Glutamatergic neuron (in vitro differentiated cells): ENCODE measurements at regions not wholly inside any gene's neighbourhood (a gene's known extent, or its start where the extent isn't known, plus 50 kb on each side); places are given as distances from the start of the nearest gene placed in this dataset.

Experiments
- DNase-seq: peaks from one replicate; pipeline ENCODE4 v3.0.0; 2022
- H3K27ac Mint-ChIP-seq: one replicate; pipeline ENCODE4 v1.8.0; 2020; ENCODE audit warnings: mild to moderate bottlenecking, mixed read lengths, inconsistent platforms; ENCODE audit not compliant: unreplicated experiment
- H3K27me3 Mint-ChIP-seq: one replicate; pipeline ENCODE4 v1.8.0; 2020; ENCODE audit warnings: mild to moderate bottlenecking, moderate library complexity, mixed read lengths, inconsistent platforms; ENCODE audit not compliant: unreplicated experiment
- H3K36me3 Mint-ChIP-seq: one replicate; pipeline ENCODE4 v1.8.0; 2020; ENCODE audit warnings: mild to moderate bottlenecking, mixed read lengths, inconsistent platforms; ENCODE audit not compliant: unreplicated experiment
- H3K4me1 Mint-ChIP-seq: one replicate; pipeline ENCODE4 v1.8.0; 2020; ENCODE audit warnings: mild to moderate bottlenecking, low read depth, mixed read lengths, inconsistent platforms; ENCODE audit not compliant: unreplicated experiment
- H3K4me3 Mint-ChIP-seq: one replicate; pipeline ENCODE4 v1.8.0; 2020; ENCODE audit warnings: mild to moderate bottlenecking, mixed read lengths, inconsistent platforms; ENCODE audit not compliant: unreplicated experiment
- H3K9me3 Mint-ChIP-seq: one replicate; pipeline ENCODE4 v1.8.0; 2020; ENCODE audit warnings: mild to moderate bottlenecking, moderate library complexity, mixed read lengths, inconsistent platforms; ENCODE audit not compliant: unreplicated experiment
- CTCF ChIP-seq: fragments of 200-600 bp; sonication (generic); IDR thresholded peaks from one replicate; pipeline ENCODE4 v1.5.0; 2021; ENCODE audit not compliant: partially characterized antibody, unreplicated experiment

- H3K4me1 Mint-ChIP-seq = peaks cover 3% of the 10 kb centered on the region
- no peak overlapping the region for H3K27ac Mint-ChIP-seq
- H3K4me3 Mint-ChIP-seq = no peak overlapping the region
- TF ChIP-seq CTCF = no peak
- H3K27me3 Mint-ChIP-seq = peaks cover 2% of the 10 kb centered on the region
- H3K9me3 Mint-ChIP-seq = no peaks in the 10 kb centered on the region
- peaks cover 6% of the 10 kb centered on the region for H3K36me3 Mint-ChIP-seq
- no peak for DNase-seq
These were observed 83.5 kb upstream of the INTU start for GRCh38 chr4:127548990-127549925.

DNA sequence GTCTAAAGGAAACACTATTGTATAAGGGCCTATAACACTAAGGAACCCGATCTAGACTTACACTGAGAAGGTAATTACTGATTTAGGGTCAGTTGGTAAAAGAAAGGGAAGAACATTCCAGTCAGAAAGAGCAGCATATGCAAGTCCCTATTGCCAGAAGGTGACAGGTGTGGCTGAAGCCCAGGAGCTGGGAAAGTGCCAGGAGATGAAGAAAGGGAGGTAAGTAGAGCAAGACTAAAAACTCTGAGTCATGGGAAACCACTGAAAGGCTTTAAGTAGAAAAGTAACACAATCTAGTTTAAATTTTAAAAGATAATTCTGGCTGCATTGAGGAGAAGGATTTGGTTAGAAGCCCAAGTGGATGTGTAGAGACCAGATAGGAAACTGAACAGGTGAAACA, 77.7 kb upstream of the INTU start:
- Mint-ChIP-seq H3K9me3 (no peaks in the 10 kb centered on the region), H3K4me1 (no peaks in the 10 kb centered on the region), H3K36me3 (peaks cover 6% of the 10 kb centered on the region), H3K27ac (no peak overlapping the region), H3K27me3 (no peaks in the 10 kb centered on the region), H3K4me3 (no peak overlapping the region)
- no peak for TF ChIP-seq CTCF
- no peak for DNase-seq

DNA sequence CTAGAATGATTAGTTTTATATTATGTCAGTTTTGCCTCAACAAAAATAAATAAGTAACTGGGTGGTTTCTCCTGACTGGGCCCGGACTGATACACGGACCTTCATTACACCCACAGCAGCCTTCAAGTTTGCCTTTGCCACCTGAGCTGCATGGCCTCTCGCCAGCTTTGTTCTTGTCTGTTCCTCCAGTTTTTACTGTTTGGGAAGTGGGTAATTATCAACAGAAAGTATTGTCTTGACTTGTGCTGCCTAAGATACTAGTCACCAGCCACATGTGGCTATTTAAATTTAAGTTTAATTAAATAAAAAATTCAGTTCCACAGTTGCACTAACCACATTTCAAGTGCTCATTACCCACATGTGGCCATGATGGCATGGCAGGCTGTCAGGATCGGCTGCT, 74.7 kb upstream of the INTU start:
- Mint-ChIP-seq H3K36me3 (no peaks in the 10 kb centered on the region), H3K9me3 (peaks cover 3% of the 10 kb centered on the region), H3K4me3 (no peak overlapping the region), H3K27ac (no peak overlapping the region), H3K4me1 (no peaks in the 10 kb centered on the region), H3K27me3 (no peaks in the 10 kb centered on the region)
- no peak for DNase-seq
- TF ChIP-seq CTCF = no peak

DNA sequence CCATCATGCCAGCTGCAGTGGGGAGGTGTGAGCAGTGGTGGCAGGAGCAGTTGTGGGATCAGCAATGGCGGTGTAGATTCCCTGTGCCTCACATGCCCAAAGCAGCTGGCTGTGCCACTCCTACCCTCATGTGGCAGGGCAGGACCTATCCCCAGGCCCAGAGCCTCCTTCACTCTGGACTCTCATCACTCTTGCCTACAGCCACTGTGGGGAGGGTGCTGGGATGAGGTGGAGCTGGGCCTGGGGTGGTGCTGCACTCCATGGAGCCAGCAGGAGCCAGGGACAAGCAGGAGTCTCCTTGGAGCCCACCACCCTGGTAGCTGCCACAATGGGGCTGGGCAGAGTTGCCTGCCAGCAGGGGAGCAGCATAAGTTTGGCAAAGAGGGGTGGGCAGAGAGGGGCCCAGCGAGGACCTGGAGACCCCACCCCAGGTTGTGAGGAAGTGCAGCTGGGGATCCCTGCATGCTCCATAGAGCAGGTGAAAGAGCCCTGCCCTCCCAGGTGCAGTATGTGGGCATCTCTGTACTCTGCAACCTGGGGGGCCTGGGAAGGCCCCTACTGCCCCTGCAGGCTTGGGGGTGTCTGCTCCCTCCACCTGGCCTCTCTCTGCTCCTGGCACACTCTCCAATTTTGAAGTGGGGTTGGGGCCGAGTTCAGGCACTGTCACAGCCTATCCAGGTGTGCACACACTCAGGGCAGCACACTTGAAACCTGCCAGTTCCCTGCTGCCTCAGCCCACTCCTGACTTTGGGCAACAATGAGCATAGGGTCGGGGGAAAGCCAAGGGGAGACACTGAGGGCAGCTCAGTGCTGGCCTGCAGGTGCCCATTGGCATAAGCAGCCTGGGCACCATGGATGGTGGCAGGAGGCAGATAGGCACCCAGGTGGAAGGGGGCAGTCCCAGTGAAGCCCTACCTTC, 74.0 kb upstream of the INTU start:
- no peaks in the 10 kb centered on the region for H3K36me3 Mint-ChIP-seq
- no peaks in the 10 kb centered on the region for H3K27me3 Mint-ChIP-seq
- peaks cover 3% of the 10 kb centered on the region for H3K9me3 Mint-ChIP-seq
- TF ChIP-seq CTCF = no peak
- H3K4me3 Mint-ChIP-seq = no peak overlapping the region
- no peak for DNase-seq
- H3K27ac Mint-ChIP-seq = no peak overlapping the region
- no peaks in the 10 kb centered on the region for H3K4me1 Mint-ChIP-seq
